ENCODE measurements at regions not wholly inside any gene's neighbourhood (a gene's known extent, or its start where the extent isn't known, plus 50 kb on each side); places are given as distances from the start of the nearest gene placed in this dataset.
"Not testable (repeated sequence)": the region's sequence is repeated elsewhere in the genome, so short reads cannot be mapped to it uniquely, and the experiment has no call there.

DNA sequence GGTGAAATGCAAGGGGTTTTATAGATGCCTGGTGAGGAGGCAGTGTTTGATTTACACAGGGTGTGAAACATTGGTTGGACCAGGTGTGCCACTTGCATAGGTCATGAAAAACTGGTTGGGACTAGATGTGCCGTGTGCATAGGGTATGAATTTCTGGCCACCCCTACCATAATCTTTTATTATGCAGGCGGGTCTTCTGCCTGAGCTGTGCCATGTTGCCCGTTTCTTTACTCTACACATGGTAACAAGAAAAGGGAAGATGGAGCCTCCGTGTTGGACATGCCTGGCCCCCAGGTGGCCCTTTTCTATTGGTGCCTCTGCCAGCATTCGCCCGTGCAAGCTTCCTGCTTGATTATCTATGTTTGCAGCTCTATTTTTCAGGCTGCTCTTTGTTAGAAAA lies 805.4 kb downstream of the TRIB2 start:
- Histone ChIP-seq H3K4me3 (ENCODE audit: control insufficient read depth in 1 of 7, extremely low read depth in 1 of 7, insufficient read depth in 4 of 7, low read depth in 2 of 7, low read length in 6 of 7) (no peak overlapping the region), H3K4me1 (ENCODE audit: control extremely low read depth in 1 of 4, control insufficient read depth in 4 of 4, insufficient read depth in 4 of 4, low read length in 3 of 4) (no peaks in the 10 kb centered on the region), H3K27ac (ENCODE audit: insufficient read depth in 1 of 2, low read depth in 1 of 2, low read length in 2 of 2, poor library complexity in 1 of 2, severe bottlenecking in 2 of 2) (no peak overlapping the region), H3K27me3 (replicated peaks in 2 of 5; ENCODE audit: control insufficient read depth in 4 of 5, insufficient read depth in 5 of 5, low read length in 4 of 5) (no peaks in the 10 kb centered on the region), H3K36me3 (ENCODE audit: control insufficient read depth in 4 of 4, insufficient read depth in 4 of 4, low read length in 3 of 4) (no peaks in the 10 kb centered on the region), H3K9me3 (ENCODE audit: control extremely low read depth in 1 of 5, control insufficient read depth in 4 of 5, insufficient read depth in 2 of 5, low read depth in 1 of 5, low read length in 4 of 5) (no peaks in the 10 kb centered on the region)
- no peak for DNase-seq
- 96% methylated on average over 6 of the region's 6 CpGs for WGBS (ENCODE audit: insufficient coverage)
- CTCF ChIA-PET = no interaction called here
- POLR2A ChIA-PET = no interaction called here

DNA sequence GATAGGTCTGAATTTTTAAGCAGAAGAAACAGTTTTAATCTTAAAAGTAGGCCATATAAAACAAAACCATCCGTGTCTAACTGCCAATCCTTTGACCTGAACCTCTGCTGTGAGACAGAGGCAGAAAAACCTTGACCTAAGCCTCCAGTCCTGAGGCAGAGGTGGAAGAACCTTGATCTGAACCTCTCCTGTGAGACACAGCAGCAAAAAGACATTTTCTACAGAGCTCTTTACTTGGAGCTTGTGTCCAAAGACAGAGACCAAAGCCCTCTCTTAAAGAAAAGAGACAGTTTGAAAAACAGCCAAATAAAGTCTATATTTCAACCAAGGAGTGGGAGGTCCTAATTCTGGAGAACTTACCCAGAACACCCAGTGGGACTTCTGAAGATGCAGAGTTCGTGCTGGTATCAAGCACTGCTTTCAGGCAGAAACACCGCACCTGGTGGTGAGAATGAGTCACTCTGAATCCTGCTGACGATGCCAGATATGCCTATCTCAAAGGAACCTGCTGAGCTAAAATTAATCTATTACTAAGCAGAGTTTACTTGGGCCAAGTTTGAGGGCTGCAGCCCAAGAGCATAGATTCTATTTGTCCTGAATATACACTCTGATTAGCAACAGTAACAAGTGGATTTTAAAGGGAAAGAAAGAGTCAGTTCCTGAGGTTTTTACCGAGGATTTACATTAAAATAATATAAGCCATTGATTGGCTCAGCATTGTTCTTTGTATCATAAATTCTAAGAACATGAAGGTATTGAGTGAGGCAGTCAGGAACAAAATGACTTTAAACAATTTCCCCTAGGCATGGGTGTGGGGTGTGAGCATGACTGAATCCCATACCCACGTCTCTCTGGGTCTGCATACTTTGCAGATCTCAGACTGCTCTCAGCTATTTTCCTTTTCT lies 806.4 kb downstream of the TRIB2 start:
- Histone ChIP-seq H3K27me3 (replicated peaks in 2 of 5; ENCODE audit: control insufficient read depth in 4 of 5, insufficient read depth in 5 of 5, low read length in 4 of 5) (no peaks in the 10 kb centered on the region), H3K4me1 (ENCODE audit: control extremely low read depth in 1 of 4, control insufficient read depth in 4 of 4, insufficient read depth in 4 of 4, low read length in 3 of 4) (no peaks in the 10 kb centered on the region), H3K36me3 (ENCODE audit: control insufficient read depth in 4 of 4, insufficient read depth in 4 of 4, low read length in 3 of 4) (no peaks in the 10 kb centered on the region), H3K4me3 (ENCODE audit: control insufficient read depth in 1 of 7, extremely low read depth in 1 of 7, insufficient read depth in 4 of 7, low read depth in 2 of 7, low read length in 6 of 7) (no peak overlapping the region), H3K9me3 (ENCODE audit: control extremely low read depth in 1 of 5, control insufficient read depth in 4 of 5, insufficient read depth in 2 of 5, low read depth in 1 of 5, low read length in 4 of 5) (no peaks in the 10 kb centered on the region), H3K27ac (ENCODE audit: insufficient read depth in 1 of 2, low read depth in 1 of 2, low read length in 2 of 2, poor library complexity in 1 of 2, severe bottlenecking in 2 of 2) (no peak overlapping the region)
- DNase-seq = no peak
- ChIA-PET CTCF (no interaction called here), POLR2A (no interaction called here)
- 52% methylated on average over 3 of the region's 6 CpGs for WGBS (ENCODE audit: insufficient coverage)

DNA sequence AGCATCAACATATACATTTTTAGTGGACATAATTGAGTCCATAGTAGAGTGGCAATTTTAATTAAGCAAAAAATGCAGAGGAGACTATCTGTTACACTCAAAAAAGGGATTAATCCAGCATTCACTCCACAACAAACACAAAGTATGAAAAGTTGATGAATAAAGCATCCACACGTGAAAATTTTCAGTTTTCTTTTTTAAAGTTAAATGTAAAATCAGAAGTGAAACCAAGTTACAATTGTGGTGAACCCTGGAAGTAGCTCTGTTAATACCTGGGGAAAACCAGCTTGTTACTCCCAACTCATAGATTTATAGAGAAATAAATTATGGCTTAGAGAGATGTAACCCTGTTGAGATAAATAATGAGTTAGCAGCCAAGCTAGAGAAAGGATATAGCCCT lies 807.8 kb downstream of the TRIB2 start:
- CTCF ChIA-PET = no interaction called here
- no peaks in the 10 kb centered on the region for H3K9me3 ChIP-seq (ENCODE audit: control extremely low read depth in 1 of 5, control insufficient read depth in 4 of 5, insufficient read depth in 2 of 5, low read depth in 1 of 5, low read length in 4 of 5)
- H3K4me3 ChIP-seq (ENCODE audit: control insufficient read depth in 1 of 7, extremely low read depth in 1 of 7, insufficient read depth in 4 of 7, low read depth in 2 of 7, low read length in 6 of 7) = no peak overlapping the region
- no peak overlapping the region for H3K27ac ChIP-seq (ENCODE audit: insufficient read depth in 1 of 2, low read depth in 1 of 2, low read length in 2 of 2, poor library complexity in 1 of 2, severe bottlenecking in 2 of 2)
- POLR2A ChIA-PET = no interaction called here
- no peaks in the 10 kb centered on the region for H3K4me1 ChIP-seq (ENCODE audit: control extremely low read depth in 1 of 4, control insufficient read depth in 4 of 4, insufficient read depth in 4 of 4, low read length in 3 of 4)
- no CpG with 5 or more reads among the region's 1 CpG for WGBS (ENCODE audit: insufficient coverage)
- no peaks in the 10 kb centered on the region for H3K36me3 ChIP-seq (ENCODE audit: control insufficient read depth in 4 of 4, insufficient read depth in 4 of 4, low read length in 3 of 4)
- no peaks in the 10 kb centered on the region for H3K27me3 ChIP-seq (replicated peaks in 2 of 5; ENCODE audit: control insufficient read depth in 4 of 5, insufficient read depth in 5 of 5, low read length in 4 of 5)
- no peak for DNase-seq

DNA sequence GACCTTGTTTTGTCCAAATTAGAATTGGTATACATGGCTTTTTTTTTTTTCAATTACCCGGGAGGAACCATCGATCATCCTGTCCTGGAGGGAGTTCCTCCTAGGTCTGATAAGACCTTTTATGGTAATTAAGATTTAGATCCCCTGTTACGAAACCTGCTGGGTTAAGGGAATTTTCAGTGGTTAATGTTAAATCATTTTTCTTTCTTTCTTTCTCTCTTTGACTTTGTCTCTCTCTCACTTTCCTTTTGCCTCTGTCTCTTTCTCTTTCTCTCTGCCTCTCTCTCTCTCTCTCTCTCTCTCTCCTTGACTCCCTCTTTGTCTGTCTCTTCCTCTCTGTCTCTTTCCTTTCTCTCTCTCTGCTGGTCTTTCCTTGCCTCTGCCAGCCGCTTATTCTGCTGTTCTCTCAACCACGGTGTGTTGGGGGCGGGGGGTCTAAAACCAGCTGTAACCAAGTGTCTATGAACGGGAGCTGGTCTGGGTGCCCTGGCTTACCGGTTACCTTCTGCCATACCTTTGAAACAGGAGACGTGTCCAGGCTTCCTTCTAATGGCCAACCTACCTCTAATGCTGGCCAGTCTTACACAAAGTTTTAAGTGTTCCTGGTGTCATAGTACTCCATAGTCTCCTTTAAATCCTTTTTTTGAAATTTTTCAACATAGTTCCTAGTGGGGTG lies 815.1 kb downstream of the TRIB2 start:
- WGBS (ENCODE audit: insufficient coverage) = 80% methylated on average over 6 of the region's 9 CpGs
- H3K36me3 ChIP-seq (ENCODE audit: control insufficient read depth in 4 of 4, insufficient read depth in 4 of 4, low read length in 3 of 4); CTCF ChIA-PET; DNase-seq; H3K27ac ChIP-seq (ENCODE audit: insufficient read depth in 1 of 2, low read depth in 1 of 2, low read length in 2 of 2, poor library complexity in 1 of 2, severe bottlenecking in 2 of 2); H3K27me3 ChIP-seq (replicated peaks in 2 of 5; ENCODE audit: control insufficient read depth in 4 of 5, insufficient read depth in 5 of 5, low read length in 4 of 5); H3K4me1 ChIP-seq (ENCODE audit: control extremely low read depth in 1 of 4, control insufficient read depth in 4 of 4, insufficient read depth in 4 of 4, low read length in 3 of 4); H3K9me3 ChIP-seq (ENCODE audit: control extremely low read depth in 1 of 5, control insufficient read depth in 4 of 5, insufficient read depth in 2 of 5, low read depth in 1 of 5, low read length in 4 of 5); POLR2A ChIA-PET; H3K4me3 ChIP-seq (ENCODE audit: control insufficient read depth in 1 of 7, extremely low read depth in 1 of 7, insufficient read depth in 4 of 7, low read depth in 2 of 7, low read length in 6 of 7): not testable (repeated sequence)

DNA sequence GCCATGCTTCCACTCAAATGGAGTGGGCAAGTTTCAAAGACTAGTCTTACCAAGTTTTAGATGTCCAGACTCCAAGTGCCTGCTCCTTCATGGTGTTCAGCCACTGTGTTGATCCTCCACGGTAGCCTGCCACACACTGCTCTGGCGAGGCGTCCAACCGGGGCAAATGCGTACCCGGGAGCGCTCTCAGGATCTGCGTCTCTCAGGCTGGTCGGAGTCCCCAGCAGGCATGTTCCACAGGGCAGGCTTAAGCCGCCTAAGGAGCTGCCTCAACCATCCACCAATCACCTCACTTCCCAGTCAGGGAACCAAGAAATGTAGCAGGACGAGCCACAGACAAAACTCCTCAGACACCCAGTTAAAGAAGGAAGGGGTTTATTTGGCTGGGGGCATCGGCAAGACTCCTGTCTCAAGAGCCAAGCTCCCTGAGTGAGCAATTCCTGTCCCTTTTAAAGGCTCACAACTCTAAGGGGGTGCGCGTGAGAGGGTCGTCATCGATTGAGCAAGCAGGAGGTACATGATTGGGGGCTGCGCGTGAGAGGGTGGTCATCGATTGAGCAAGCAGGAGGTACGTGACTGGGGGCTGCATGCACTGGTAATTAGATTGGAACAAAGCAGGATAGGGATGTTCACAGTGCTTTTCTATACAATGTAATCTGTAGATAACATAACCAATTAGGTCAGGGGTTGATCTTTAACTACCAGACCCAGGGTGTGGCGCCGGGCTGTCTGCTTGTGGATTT lies 816.2 kb downstream of the TRIB2 start:
- H3K27ac ChIP-seq (ENCODE audit: insufficient read depth in 1 of 2, low read depth in 1 of 2, low read length in 2 of 2, poor library complexity in 1 of 2, severe bottlenecking in 2 of 2); H3K27me3 ChIP-seq (replicated peaks in 2 of 5; ENCODE audit: control insufficient read depth in 4 of 5, insufficient read depth in 5 of 5, low read length in 4 of 5); H3K4me3 ChIP-seq (ENCODE audit: control insufficient read depth in 1 of 7, extremely low read depth in 1 of 7, insufficient read depth in 4 of 7, low read depth in 2 of 7, low read length in 6 of 7); POLR2A ChIA-PET; DNase-seq; H3K4me1 ChIP-seq (ENCODE audit: control extremely low read depth in 1 of 4, control insufficient read depth in 4 of 4, insufficient read depth in 4 of 4, low read length in 3 of 4); H3K36me3 ChIP-seq (ENCODE audit: control insufficient read depth in 4 of 4, insufficient read depth in 4 of 4, low read length in 3 of 4); H3K9me3 ChIP-seq (ENCODE audit: control extremely low read depth in 1 of 5, control insufficient read depth in 4 of 5, insufficient read depth in 2 of 5, low read depth in 1 of 5, low read length in 4 of 5); CTCF ChIA-PET: not testable (repeated sequence)
- 90% methylated on average over 12 of the region's 22 CpGs for WGBS (ENCODE audit: insufficient coverage)

DNA sequence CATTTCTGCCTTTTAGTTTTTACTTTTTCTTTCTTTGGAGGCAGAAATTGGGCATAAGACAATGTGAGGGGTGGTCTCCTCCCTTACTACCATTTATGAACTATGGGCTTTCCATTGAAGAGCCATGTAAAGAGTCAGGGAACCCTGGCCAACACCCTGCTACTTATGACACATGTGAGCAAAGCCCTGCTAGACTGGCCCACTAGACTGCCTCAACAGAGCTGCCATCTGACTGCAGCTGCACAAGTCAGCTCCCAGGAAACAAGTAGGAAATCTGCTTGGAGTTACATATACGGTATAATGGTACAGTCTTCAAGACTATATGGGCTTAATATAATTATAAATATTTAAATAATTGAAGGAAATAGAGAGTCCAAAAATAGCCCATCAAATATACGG lies 816.8 kb downstream of the TRIB2 start:
- DNase-seq = no peak
- no peaks in the 10 kb centered on the region for H3K36me3 ChIP-seq (ENCODE audit: control insufficient read depth in 4 of 4, insufficient read depth in 4 of 4, low read length in 3 of 4)
- POLR2A ChIA-PET = interaction anchor here (0.6 kb wide), 1 partner anchor 55 kb away, joined by 3 read pairs; no protein-coding TSS in a partner anchor
- no CpG with 5 or more reads among the region's 2 CpGs for WGBS (ENCODE audit: insufficient coverage)
- no peak overlapping the region for H3K4me3 ChIP-seq (ENCODE audit: control insufficient read depth in 1 of 7, extremely low read depth in 1 of 7, insufficient read depth in 4 of 7, low read depth in 2 of 7, low read length in 6 of 7)
- CTCF ChIA-PET = no interaction called here
- no peak overlapping the region for H3K27ac ChIP-seq (ENCODE audit: insufficient read depth in 1 of 2, low read depth in 1 of 2, low read length in 2 of 2, poor library complexity in 1 of 2, severe bottlenecking in 2 of 2)
- no peaks in the 10 kb centered on the region for H3K4me1 ChIP-seq (ENCODE audit: control extremely low read depth in 1 of 4, control insufficient read depth in 4 of 4, insufficient read depth in 4 of 4, low read length in 3 of 4)
- H3K27me3 ChIP-seq (replicated peaks in 2 of 5; ENCODE audit: control insufficient read depth in 4 of 5, insufficient read depth in 5 of 5, low read length in 4 of 5) = no peaks in the 10 kb centered on the region
- H3K9me3 ChIP-seq (ENCODE audit: control extremely low read depth in 1 of 5, control insufficient read depth in 4 of 5, insufficient read depth in 2 of 5, low read depth in 1 of 5, low read length in 4 of 5) = no peaks in the 10 kb centered on the region

DNA sequence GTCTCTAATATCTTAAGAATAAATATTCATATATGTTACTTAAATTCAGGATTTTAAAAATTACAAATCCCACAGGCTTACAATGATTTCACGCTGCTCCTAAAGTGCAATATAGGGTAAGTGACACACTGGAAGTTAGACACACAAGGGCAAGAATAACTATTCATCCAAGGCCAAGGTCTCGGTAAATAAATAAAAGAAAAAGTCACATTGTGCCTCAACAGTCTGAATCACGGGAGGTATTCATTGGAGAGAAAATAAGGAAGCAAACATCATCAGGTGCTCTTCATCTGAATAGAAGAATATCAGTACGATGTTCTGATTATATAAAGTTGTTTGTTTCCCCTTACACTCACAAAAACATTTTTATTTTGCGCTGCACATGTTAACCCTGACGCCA lies 820.2 kb downstream of the TRIB2 start:
- Histone ChIP-seq H3K4me3 (ENCODE audit: control insufficient read depth in 1 of 7, extremely low read depth in 1 of 7, insufficient read depth in 4 of 7, low read depth in 2 of 7, low read length in 6 of 7) (no peak overlapping the region), H3K4me1 (ENCODE audit: control extremely low read depth in 1 of 4, control insufficient read depth in 4 of 4, insufficient read depth in 4 of 4, low read length in 3 of 4) (no peaks in the 10 kb centered on the region), H3K27me3 (replicated peaks in 2 of 5; ENCODE audit: control insufficient read depth in 4 of 5, insufficient read depth in 5 of 5, low read length in 4 of 5) (no peaks in the 10 kb centered on the region), H3K36me3 (ENCODE audit: control insufficient read depth in 4 of 4, insufficient read depth in 4 of 4, low read length in 3 of 4) (no peaks in the 10 kb centered on the region), H3K9me3 (ENCODE audit: control extremely low read depth in 1 of 5, control insufficient read depth in 4 of 5, insufficient read depth in 2 of 5, low read depth in 1 of 5, low read length in 4 of 5) (no peaks in the 10 kb centered on the region), H3K27ac (ENCODE audit: insufficient read depth in 1 of 2, low read depth in 1 of 2, low read length in 2 of 2, poor library complexity in 1 of 2, severe bottlenecking in 2 of 2) (no peak overlapping the region)
- no peak for DNase-seq
- POLR2A ChIA-PET = no interaction called here
- 70% methylated on average over 2 of the region's 6 CpGs for WGBS (ENCODE audit: insufficient coverage)
- CTCF ChIA-PET = no interaction called here

All from common myeloid progenitor, CD34-positive (primary cell).